ENCODE measurements at regions not wholly inside any gene's neighbourhood (a gene's known extent, or its start where the extent isn't known, plus 50 kb on each side); places are given as distances from the start of the nearest gene placed in this dataset.

DNA sequence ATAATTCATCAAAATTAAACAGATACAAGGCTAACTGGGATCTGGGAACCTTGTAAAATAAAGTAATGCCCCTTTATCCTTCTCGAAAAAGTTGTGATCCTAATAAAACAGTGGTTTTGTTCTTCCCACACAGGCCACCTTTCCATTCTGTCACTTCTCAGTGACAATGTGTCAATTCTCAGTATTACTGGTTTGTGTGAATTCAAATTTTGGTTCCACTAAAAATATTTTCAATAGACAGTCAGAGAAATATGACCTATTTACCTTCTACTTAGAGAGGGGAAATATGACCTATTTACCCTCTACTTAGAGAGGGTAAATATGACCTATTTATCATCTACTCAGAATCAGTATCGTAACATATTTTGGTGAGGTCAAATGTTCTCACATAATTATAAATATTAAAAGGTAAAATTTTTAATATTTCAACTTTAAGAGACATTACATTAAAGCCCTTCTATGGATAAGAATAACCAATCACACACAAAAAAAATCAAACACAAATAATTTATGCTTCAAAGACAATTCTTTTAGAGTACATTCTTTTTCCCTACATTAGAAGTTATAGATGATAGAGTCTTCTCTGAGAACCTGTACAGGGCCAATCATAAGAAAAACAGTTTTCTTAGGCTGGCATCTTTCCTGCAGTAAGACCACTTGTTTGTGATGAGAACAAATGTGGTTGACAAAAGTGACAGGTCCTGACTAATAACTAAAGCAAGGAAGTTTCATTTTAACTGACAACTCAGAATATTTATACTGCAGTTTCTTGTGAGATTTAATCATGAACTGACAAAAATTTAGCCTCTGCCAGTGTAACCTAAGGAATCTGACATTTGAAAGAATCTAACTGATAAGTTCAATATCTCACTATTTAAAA, 323.3 kb downstream of the DIPK2A start:
- TF ChIP-seq, protein P1, sequence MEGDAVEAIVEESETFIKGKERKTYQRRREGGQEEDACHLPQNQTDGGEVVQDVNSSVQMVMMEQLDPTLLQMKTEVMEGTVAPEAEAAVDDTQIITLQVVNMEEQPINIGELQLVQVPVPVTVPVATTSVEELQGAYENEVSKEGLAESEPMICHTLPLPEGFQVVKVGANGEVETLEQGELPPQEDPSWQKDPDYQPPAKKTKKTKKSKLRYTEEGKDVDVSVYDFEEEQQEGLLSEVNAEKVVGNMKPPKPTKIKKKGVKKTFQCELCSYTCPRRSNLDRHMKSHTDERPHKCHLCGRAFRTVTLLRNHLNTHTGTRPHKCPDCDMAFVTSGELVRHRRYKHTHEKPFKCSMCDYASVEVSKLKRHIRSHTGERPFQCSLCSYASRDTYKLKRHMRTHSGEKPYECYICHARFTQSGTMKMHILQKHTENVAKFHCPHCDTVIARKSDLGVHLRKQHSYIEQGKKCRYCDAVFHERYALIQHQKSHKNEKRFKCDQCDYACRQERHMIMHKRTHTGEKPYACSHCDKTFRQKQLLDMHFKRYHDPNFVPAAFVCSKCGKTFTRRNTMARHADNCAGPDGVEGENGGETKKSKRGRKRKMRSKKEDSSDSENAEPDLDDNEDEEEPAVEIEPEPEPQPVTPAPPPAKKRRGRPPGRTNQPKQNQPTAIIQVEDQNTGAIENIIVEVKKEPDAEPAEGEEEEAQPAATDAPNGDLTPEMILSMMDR (IDR thresholded peaks at IDR 0.05; ENCODE audit: low read depth, low read length, poor library complexity, severe bottlenecking), result no peak
- no peak for TF ChIP-seq EZH2phosphoT487 (IDR thresholded peaks at IDR 0.05; ENCODE audit: borderline replicate concordance, low read length)
- H3K4me3 ChIP-seq (ENCODE audit: low read length), result no peak overlapping the region
- no peak overlapping the region for H3K27ac ChIP-seq (ENCODE audit: low read depth, low read length)
- H3F3A ChIP-seq (ENCODE audit: control insufficient read depth, insufficient read depth), result no peaks in the 10 kb centered on the region
- no peaks in the 10 kb centered on the region for H3K9me3 ChIP-seq (ENCODE audit: control insufficient read depth, insufficient read depth, low read length)
- no peak overlapping the region for H3K4me2 ChIP-seq (ENCODE audit: low read length)
- no peaks in the 10 kb centered on the region for H3K36me3 ChIP-seq (ENCODE audit: control insufficient read depth, low read length)
- no peaks in the 10 kb centered on the region for H4K20me1 ChIP-seq (ENCODE audit: control insufficient read depth, insufficient read depth, low read depth, low read length)
- no peaks in the 10 kb centered on the region for H3K27me3 ChIP-seq (ENCODE audit: control insufficient read depth, low read length)
- H3K79me2 ChIP-seq (ENCODE audit: control insufficient read depth, low read length), result no peaks in the 10 kb centered on the region
- H3K9me2 ChIP-seq (replicated peaks; ENCODE audit: control insufficient read depth, low read length), result no peaks in the 10 kb centered on the region
- H3K4me1 ChIP-seq (ENCODE audit: control insufficient read depth, low read length), result no peaks in the 10 kb centered on the region

DNA sequence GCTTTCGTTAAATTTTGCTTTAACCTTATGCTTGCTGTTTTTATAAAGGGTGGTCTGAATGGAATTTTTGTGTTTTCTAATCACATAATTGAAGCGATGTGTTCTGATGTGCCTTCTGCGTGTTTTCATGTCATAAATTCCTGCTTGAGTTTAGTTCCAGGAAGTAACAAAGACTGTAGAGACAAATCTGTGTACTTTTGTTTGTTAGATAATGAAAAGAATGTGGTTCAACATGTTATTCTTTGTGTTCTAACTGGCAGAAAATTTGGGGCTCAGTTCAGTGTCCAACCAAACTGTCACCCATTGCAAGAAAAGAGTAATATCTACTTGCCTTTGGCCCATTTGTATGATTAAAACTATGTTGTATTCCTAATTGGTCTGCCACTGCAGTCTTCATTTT, 324.0 kb downstream of the DIPK2A start:
- H3K36me3 ChIP-seq (ENCODE audit: control insufficient read depth, low read length), result no peaks in the 10 kb centered on the region
- no peak overlapping the region for H3K4me3 ChIP-seq (ENCODE audit: low read length)
- no peak overlapping the region for H3K4me2 ChIP-seq (ENCODE audit: low read length)
- H3K79me2 ChIP-seq (ENCODE audit: control insufficient read depth, low read length), result no peaks in the 10 kb centered on the region
- no peak for TF ChIP-seq EZH2phosphoT487 (IDR thresholded peaks at IDR 0.05; ENCODE audit: borderline replicate concordance, low read length)
- TF ChIP-seq, protein P1 (IDR thresholded peaks at IDR 0.05; ENCODE audit: low read depth, low read length, poor library complexity, severe bottlenecking), result no peak
- no peaks in the 10 kb centered on the region for H3K4me1 ChIP-seq (ENCODE audit: control insufficient read depth, low read length)
- no peaks in the 10 kb centered on the region for H3F3A ChIP-seq (ENCODE audit: control insufficient read depth, insufficient read depth)
- H3K9me2 ChIP-seq (replicated peaks; ENCODE audit: control insufficient read depth, low read length), result no peaks in the 10 kb centered on the region
- H3K27ac ChIP-seq (ENCODE audit: low read depth, low read length), result no peak overlapping the region
- H4K20me1 ChIP-seq (ENCODE audit: control insufficient read depth, insufficient read depth, low read depth, low read length), result no peaks in the 10 kb centered on the region
- H3K27me3 ChIP-seq (ENCODE audit: control insufficient read depth, low read length), result no peaks in the 10 kb centered on the region
- no peaks in the 10 kb centered on the region for H3K9me3 ChIP-seq (ENCODE audit: control insufficient read depth, insufficient read depth, low read length)

DNA sequence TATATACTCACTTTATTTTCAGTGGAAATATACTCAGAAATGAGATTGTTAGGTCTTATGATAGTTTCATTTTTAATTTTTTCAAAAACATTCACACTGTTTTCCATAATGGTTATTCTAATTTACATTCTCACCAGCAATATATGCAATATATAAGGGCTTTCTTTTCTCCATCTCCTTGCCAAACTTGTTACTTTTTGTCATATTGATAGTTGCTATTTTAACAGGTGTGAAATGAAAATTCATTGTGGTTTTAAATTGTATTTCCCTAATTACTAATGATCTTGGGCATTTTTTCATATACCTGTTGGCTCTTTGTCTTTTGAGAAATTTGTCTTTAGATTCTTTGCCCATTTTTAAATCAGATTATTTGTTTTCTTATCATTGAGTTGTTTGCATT, 325.2 kb downstream of the DIPK2A start:
- Histone ChIP-seq H3K4me3 (ENCODE audit: low read length) (no peak overlapping the region), H3K9me2 (replicated peaks; ENCODE audit: control insufficient read depth, low read length) (no peaks in the 10 kb centered on the region), H3K27me3 (ENCODE audit: control insufficient read depth, low read length) (no peaks in the 10 kb centered on the region), H3K27ac (ENCODE audit: low read depth, low read length) (no peak overlapping the region), H4K20me1 (ENCODE audit: control insufficient read depth, insufficient read depth, low read depth, low read length) (no peaks in the 10 kb centered on the region), H3K79me2 (ENCODE audit: control insufficient read depth, low read length) (no peaks in the 10 kb centered on the region), H3K4me1 (ENCODE audit: control insufficient read depth, low read length) (no peaks in the 10 kb centered on the region), H3F3A (ENCODE audit: control insufficient read depth, insufficient read depth) (no peaks in the 10 kb centered on the region), H3K9me3 (ENCODE audit: control insufficient read depth, insufficient read depth, low read length) (no peaks in the 10 kb centered on the region), H3K36me3 (ENCODE audit: control insufficient read depth, low read length) (no peaks in the 10 kb centered on the region), H3K4me2 (ENCODE audit: low read length) (no peak overlapping the region)
- TF ChIP-seq, protein P1 (IDR thresholded peaks at IDR 0.05; ENCODE audit: low read depth, low read length, poor library complexity, severe bottlenecking), result no peak
- no peak for TF ChIP-seq EZH2phosphoT487 (IDR thresholded peaks at IDR 0.05; ENCODE audit: borderline replicate concordance, low read length)

Measured in DOHH2 (cell line).